ENCODE measurements at regions not wholly inside any gene's neighbourhood (a gene's known extent, or its start where the extent isn't known, plus 50 kb on each side); places are given as distances from the start of the nearest gene placed in this dataset.
"Not testable (repeated sequence)": the region's sequence is repeated elsewhere in the genome, so short reads cannot be mapped to it uniquely, and the experiment has no call there.

GRCh38 chr6:120498711-120499110, 835.6 kb downstream of the TBC1D32 start:
- DNase-seq, result no peak
- no peaks in the 10 kb centered on the region for H3K9me3 Mint-ChIP-seq
- H3K4me1 Mint-ChIP-seq (ENCODE audit: low read depth), result no peaks in the 10 kb centered on the region
- H3K36me3 Mint-ChIP-seq (ENCODE audit: low read depth), result no peaks in the 10 kb centered on the region
- no peak overlapping the region for H3K4me3 Mint-ChIP-seq
- no peaks in the 10 kb centered on the region for H3K27me3 Mint-ChIP-seq
- H3K27ac Mint-ChIP-seq, result no peak overlapping the region

- Mint-ChIP-seq H3K4me1 (ENCODE audit: low read depth) (no peaks in the 10 kb centered on the region), H3K9me3 (no peaks in the 10 kb centered on the region), H3K36me3 (ENCODE audit: low read depth) (no peaks in the 10 kb centered on the region), H3K27me3 (no peaks in the 10 kb centered on the region), H3K4me3 (no peak overlapping the region), H3K27ac (no peak overlapping the region)
- DNase-seq, result no peak
Observed at GRCh38 chr6:120496661-120497060, 837.6 kb downstream of the TBC1D32 start.

GRCh38 chr6:120493505-120493904, 840.8 kb downstream of the TBC1D32 start:
- Mint-ChIP-seq H3K27ac (no peak overlapping the region), H3K4me3 (no peak overlapping the region), H3K36me3 (ENCODE audit: low read depth) (no peaks in the 10 kb centered on the region), H3K9me3 (no peaks in the 10 kb centered on the region), H3K4me1 (ENCODE audit: low read depth) (no peaks in the 10 kb centered on the region), H3K27me3 (no peaks in the 10 kb centered on the region)
- DNase-seq, result no peak

GRCh38 chr6:120489941-120490340, 844.3 kb downstream of the TBC1D32 start:
- no peak overlapping the region for H3K4me3 Mint-ChIP-seq
- peaks cover 1% of the 10 kb centered on the region for H3K9me3 Mint-ChIP-seq
- H3K36me3 Mint-ChIP-seq (ENCODE audit: low read depth), result no peaks in the 10 kb centered on the region
- no peaks in the 10 kb centered on the region for H3K4me1 Mint-ChIP-seq (ENCODE audit: low read depth)
- no peak overlapping the region for H3K27ac Mint-ChIP-seq
- no peaks in the 10 kb centered on the region for H3K27me3 Mint-ChIP-seq
- DNase-seq, result no peak

GRCh38 chr6:120484146-120484545, 850.1 kb downstream of the TBC1D32 start:
- Mint-ChIP-seq H3K27ac (no peak overlapping the region), H3K36me3 (ENCODE audit: low read depth) (no peaks in the 10 kb centered on the region), H3K4me3 (no peak overlapping the region), H3K27me3 (no peaks in the 10 kb centered on the region), H3K4me1 (ENCODE audit: low read depth) (no peaks in the 10 kb centered on the region), H3K9me3 (peaks cover 15% of the 10 kb centered on the region)
- DNase-seq, result no peak

GRCh38 chr6:120478650-120479049, 855.6 kb downstream of the TBC1D32 start:
- Mint-ChIP-seq H3K9me3 (peaks cover 26% of the 10 kb centered on the region), H3K4me1 (ENCODE audit: low read depth) (no peaks in the 10 kb centered on the region), H3K36me3 (ENCODE audit: low read depth) (no peaks in the 10 kb centered on the region), H3K27ac (no peak overlapping the region), H3K27me3 (no peaks in the 10 kb centered on the region), H3K4me3 (no peak overlapping the region)
- no peak for DNase-seq

GRCh38 chr6:120473804-120474203, 860.5 kb downstream of the TBC1D32 start:
- no peaks in the 10 kb centered on the region for H3K36me3 Mint-ChIP-seq (ENCODE audit: low read depth)
- DNase-seq, result no peak
- H3K9me3 Mint-ChIP-seq, result peaks cover 9% of the 10 kb centered on the region
- no peak overlapping the region for H3K27ac Mint-ChIP-seq
- no peak overlapping the region for H3K4me3 Mint-ChIP-seq
- no peaks in the 10 kb centered on the region for H3K27me3 Mint-ChIP-seq
- no peaks in the 10 kb centered on the region for H3K4me1 Mint-ChIP-seq (ENCODE audit: low read depth)

GRCh38 chr6:120468486-120468885, 865.8 kb downstream of the TBC1D32 start:
- no peak for DNase-seq
- Mint-ChIP-seq H3K36me3 (ENCODE audit: low read depth) (no peaks in the 10 kb centered on the region), H3K9me3 (no peaks in the 10 kb centered on the region), H3K27me3 (no peaks in the 10 kb centered on the region), H3K27ac (no peak overlapping the region), H3K4me3 (no peak overlapping the region), H3K4me1 (ENCODE audit: low read depth) (no peaks in the 10 kb centered on the region)

- no peak for DNase-seq
- Mint-ChIP-seq H3K4me3 (no peak overlapping the region), H3K36me3 (ENCODE audit: low read depth) (no peaks in the 10 kb centered on the region), H3K9me3 (peaks cover 2% of the 10 kb centered on the region), H3K4me1 (ENCODE audit: low read depth) (no peaks in the 10 kb centered on the region), H3K27ac (no peak overlapping the region), H3K27me3 (no peaks in the 10 kb centered on the region)
Observed at GRCh38 chr6:120451508-120451907, 882.8 kb downstream of the TBC1D32 start.

- Mint-ChIP-seq H3K27me3 (no peaks in the 10 kb centered on the region), H3K27ac (no peak overlapping the region), H3K9me3 (no peaks in the 10 kb centered on the region), H3K4me1 (ENCODE audit: low read depth) (no peaks in the 10 kb centered on the region), H3K4me3 (no peak overlapping the region), H3K36me3 (ENCODE audit: low read depth) (no peaks in the 10 kb centered on the region)
- no peak for DNase-seq
Observed at GRCh38 chr6:120447605-120448004, 886.7 kb downstream of the TBC1D32 start.

GRCh38 chr6:120432840-120433239, 901.4 kb downstream of the TBC1D32 start:
- H3K4me3 Mint-ChIP-seq; DNase-seq; H3K36me3 Mint-ChIP-seq (ENCODE audit: low read depth); H3K27ac Mint-ChIP-seq; H3K27me3 Mint-ChIP-seq; H3K4me1 Mint-ChIP-seq (ENCODE audit: low read depth): not testable (repeated sequence)
- H3K9me3 Mint-ChIP-seq, result peaks cover 12% of the 10 kb centered on the region

GRCh38 chr6:120431841-120432240, 902.4 kb downstream of the TBC1D32 start:
- H3K27me3 Mint-ChIP-seq, result no peaks in the 10 kb centered on the region
- no peak for DNase-seq
- H3K36me3 Mint-ChIP-seq (ENCODE audit: low read depth), result no peaks in the 10 kb centered on the region
- H3K9me3 Mint-ChIP-seq, result peaks cover 12% of the 10 kb centered on the region
- no peak overlapping the region for H3K27ac Mint-ChIP-seq
- H3K4me1 Mint-ChIP-seq (ENCODE audit: low read depth), result no peaks in the 10 kb centered on the region
- H3K4me3 Mint-ChIP-seq, result no peak overlapping the region

- no peaks in the 10 kb centered on the region for H3K27me3 Mint-ChIP-seq
- H3K4me3 Mint-ChIP-seq, result no peak overlapping the region
- H3K4me1 Mint-ChIP-seq (ENCODE audit: low read depth), result no peaks in the 10 kb centered on the region
- H3K27ac Mint-ChIP-seq, result no peak overlapping the region
- H3K9me3 Mint-ChIP-seq, result no peaks in the 10 kb centered on the region
- no peaks in the 10 kb centered on the region for H3K36me3 Mint-ChIP-seq (ENCODE audit: low read depth)
- DNase-seq, result no peak
Observed at GRCh38 chr6:120411394-120411793, 922.9 kb downstream of the TBC1D32 start.

- H3K36me3 Mint-ChIP-seq (ENCODE audit: low read depth), result no peaks in the 10 kb centered on the region
- no peak overlapping the region for H3K4me3 Mint-ChIP-seq
- no peaks in the 10 kb centered on the region for H3K27me3 Mint-ChIP-seq
- DNase-seq, result no peak
- no peaks in the 10 kb centered on the region for H3K9me3 Mint-ChIP-seq
- H3K4me1 Mint-ChIP-seq (ENCODE audit: low read depth), result no peaks in the 10 kb centered on the region
- no peak overlapping the region for H3K27ac Mint-ChIP-seq
Observed at GRCh38 chr6:120410586-120410985, 923.7 kb downstream of the TBC1D32 start.

GRCh38 chr6:120407696-120408095, 926.6 kb downstream of the TBC1D32 start:
- no peaks in the 10 kb centered on the region for H3K36me3 Mint-ChIP-seq (ENCODE audit: low read depth)
- H3K4me1 Mint-ChIP-seq (ENCODE audit: low read depth), result no peaks in the 10 kb centered on the region
- H3K27me3 Mint-ChIP-seq, result no peaks in the 10 kb centered on the region
- H3K9me3 Mint-ChIP-seq, result peaks cover 2% of the 10 kb centered on the region
- no peak for DNase-seq
- H3K27ac Mint-ChIP-seq, result no peak overlapping the region
- no peak overlapping the region for H3K4me3 Mint-ChIP-seq

- H3K27ac Mint-ChIP-seq, result no peak overlapping the region
- H3K36me3 Mint-ChIP-seq (ENCODE audit: low read depth), result no peaks in the 10 kb centered on the region
- DNase-seq, result no peak
- peaks cover 2% of the 10 kb centered on the region for H3K9me3 Mint-ChIP-seq
- H3K4me1 Mint-ChIP-seq (ENCODE audit: low read depth), result no peaks in the 10 kb centered on the region
- H3K4me3 Mint-ChIP-seq, result no peak overlapping the region
- no peaks in the 10 kb centered on the region for H3K27me3 Mint-ChIP-seq
Observed at GRCh38 chr6:120405947-120406346, 928.3 kb downstream of the TBC1D32 start.
